ENCODE measurements at regions not wholly inside any gene's neighbourhood (a gene's known extent, or its start where the extent isn't known, plus 50 kb on each side); places are given as distances from the start of the nearest gene placed in this dataset.
"Not testable (repeated sequence)": the region's sequence is repeated elsewhere in the genome, so short reads cannot be mapped to it uniquely, and the experiment has no call there.

DNA sequence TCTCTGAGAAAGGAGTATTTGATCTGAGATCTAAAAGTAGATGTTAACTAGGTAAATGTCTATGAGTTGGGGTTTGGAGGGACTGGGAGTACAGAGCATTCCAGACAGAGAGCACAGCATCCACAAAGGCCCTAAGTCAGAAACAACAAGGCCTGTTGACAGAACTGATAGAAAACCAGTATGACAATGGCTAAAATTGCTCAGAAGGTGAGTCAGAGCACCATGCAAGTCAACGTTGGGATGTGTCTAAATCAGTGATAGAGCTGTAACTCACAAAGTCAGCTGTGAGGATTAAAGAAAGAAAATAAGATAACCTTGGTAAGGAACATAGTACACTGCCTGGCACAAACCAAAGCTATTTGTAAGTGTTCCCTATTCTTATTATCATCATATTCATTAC, 124.0 kb downstream of the CETN3 start:
- no peak for DNase-seq (ENCODE audit: low read depth in 2 of 2)

DNA sequence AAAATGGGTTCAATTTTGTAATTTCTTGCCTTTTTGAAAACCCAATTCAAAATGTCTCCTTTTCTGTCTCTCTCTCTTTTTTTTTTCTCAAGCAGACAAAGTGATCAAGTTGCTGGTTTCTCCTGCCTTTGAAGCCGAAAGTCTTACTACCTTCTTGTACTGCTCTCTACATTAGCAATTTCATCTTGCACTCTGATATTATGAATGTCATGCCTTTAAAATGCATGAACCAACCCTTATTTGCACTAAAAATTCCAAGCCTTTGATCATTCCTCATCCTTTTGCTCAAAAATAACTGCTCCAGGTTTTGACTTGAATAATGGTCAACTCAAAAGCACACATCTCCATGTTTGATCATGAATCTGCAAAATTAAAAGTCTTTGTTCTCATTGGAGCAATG, 125.2 kb downstream of the CETN3 start:
- DNase-seq (ENCODE audit: low read depth in 2 of 2) = no peak

DNA sequence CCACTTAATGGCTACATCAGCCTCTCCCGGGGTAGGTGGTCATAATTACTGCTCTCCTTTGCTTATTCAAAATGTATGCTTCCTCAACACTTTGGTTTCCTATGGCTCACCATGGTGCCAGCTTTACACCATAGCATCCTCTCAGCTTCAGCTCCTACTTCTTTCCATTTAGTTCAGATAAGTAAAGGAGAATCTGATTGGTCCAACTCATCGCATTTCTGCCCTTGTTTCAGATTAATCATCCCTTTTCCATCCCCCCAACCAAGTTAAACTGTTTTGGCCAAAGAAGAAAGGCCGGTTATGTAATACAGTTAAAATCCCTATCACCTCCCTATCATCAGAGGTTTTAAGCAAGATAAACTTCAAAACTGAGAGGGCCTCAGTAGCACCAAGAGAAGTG, 130.5 kb downstream of the CETN3 start:
- no peak for DNase-seq (ENCODE audit: low read depth in 2 of 2)

DNA sequence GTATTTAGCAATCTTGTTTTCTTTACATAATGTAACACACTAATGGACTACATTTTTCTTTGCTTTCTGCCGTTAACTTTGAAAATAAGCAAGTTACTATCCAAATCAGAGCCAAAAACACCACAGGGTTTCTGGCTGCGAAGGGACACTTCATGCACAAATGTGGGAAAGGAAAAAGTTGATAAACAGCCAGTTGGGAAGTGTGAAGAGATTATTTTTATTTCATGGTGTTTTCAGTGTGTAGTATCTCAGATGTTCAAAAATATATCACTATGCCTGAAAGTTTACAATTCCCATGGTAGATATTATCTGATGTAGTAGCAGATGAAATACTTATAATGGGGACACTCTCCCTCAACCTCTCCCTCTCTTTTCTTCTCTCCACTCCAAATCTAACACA, 135.3 kb downstream of the CETN3 start:
- no peak for DNase-seq (ENCODE audit: low read depth in 2 of 2)

DNA sequence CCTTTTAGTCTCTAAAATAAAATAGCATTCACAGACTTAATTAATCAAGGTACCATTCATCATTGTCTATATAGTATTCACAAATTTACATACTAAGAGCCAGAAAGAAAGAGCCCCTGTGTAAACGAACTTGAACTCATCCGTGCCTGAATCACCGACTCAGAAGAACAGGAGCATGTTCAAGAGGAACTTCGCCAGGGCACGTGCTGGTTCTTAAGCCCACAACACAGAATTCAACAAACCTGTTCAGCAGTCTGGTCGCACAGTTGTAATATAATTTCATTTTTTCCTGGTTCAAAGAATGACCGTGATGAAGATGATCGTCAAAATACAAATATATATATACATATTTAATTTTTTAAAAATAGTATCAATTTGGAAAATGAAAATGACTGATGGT, 141.9 kb downstream of the CETN3 start:
- no peak for DNase-seq (ENCODE audit: low read depth in 2 of 2)

DNA sequence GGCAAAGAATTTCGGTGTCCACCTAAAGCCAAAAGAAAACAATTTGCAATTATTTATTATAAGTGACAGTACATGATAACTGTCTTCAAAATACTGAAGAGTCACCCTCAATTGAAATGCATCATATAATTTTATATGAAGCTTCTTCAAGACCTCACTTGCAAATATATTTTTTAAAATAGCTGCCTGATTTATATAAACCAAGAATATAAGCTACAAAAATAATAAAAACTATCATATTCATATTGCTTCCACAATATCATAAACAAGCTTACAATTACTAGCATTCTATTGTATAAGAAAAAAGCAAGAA, 144.1 kb downstream of the CETN3 start:
- DNase-seq (ENCODE audit: low read depth in 2 of 2) = no peak

DNA sequence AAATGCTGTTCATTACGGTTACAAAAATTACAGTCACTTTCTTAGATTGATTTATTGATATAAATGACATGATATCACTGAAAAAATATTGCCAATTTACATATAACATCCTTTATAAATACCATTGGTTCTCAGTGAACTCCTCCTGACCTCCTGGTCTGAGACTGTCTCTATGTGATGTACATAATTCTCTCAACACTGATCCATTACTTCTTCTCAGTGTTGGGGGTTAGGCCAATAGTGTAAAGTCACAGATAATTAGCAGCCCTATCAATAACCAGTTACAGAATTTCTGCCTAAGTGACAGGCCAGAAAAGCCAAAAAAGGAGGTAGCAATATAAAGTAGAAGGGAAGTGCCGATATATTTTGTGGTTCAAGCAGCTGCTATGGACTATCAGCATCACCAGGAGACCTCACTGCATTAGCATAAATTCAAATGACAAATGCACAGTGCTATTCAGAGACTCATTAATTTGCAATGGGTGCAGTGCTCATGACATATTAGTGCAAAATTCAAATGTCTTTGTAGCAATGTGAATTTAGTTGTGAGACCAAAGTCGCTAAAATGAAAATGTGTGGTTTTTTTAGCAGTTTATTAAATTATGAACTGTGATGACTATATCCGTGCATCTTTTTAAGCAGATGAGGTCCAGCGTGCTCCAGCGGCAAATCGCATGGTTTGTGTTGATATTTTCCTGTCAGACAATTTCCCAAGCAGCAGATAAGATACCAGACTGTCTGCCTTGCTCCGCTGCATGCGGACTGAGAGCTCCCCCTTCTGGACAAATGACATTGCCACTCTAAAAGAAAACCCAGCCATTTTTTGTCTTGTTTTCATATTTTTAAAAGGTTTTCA, 144.6 kb downstream of the CETN3 start:
- peak; percentile 67 to 76 for DNase-seq (ENCODE audit: low read depth in 2 of 2)

DNA sequence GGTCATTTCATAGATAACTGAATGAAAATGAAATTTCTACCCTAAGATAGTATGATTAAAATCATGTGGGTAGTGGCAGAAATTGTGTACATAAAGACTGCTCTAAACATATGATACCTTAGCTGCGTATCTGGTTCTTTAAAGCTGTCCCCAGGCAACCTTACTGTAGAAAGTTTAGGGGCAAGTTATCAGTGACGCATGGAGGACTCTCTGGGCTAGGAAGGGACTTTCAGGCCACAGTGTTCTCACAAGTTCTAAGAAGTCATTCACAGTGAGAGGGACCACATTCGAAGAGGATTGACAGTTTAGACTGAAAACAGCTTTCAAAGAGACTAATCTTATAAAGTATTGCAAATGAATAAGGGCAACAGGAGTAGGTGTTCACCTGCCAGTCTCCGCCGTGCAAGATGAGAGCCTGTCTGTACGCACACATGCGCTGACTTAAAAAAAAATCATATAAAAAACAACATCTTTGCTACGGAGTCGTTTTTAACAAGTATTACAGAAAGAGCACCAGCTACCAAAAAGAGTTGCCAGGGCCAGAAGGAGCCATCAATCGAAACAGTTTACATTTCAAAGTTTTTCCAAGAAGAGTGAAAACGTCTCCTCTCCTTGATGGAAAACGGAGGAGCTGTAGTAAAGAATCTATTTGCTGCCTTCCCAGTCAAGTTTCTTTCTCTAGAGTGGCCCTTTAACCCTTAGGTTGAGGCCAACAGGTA, 146.3 kb downstream of the CETN3 start:
- no peak for DNase-seq (ENCODE audit: low read depth in 2 of 2)

DNA sequence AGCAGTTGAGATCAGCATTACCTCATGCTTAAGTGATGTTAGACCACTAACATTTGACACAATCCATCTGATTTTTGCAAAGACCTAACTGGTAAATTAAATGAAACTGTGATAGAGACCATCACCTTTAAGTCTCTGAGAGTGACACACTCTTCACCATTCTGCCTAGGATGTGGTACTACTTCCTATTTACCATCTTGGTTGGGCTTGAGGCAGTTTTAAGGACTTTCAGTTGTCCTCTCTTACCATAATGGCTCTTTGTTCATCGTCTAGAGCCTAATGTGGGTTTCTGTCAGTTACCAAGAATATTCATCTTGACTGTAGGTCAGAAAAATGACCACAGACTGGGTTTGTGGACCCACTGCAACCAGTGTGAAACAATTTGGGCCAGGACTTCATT, 158.1 kb downstream of the CETN3 start:
- no peak for DNase-seq (ENCODE audit: low read depth in 2 of 2)

DNA sequence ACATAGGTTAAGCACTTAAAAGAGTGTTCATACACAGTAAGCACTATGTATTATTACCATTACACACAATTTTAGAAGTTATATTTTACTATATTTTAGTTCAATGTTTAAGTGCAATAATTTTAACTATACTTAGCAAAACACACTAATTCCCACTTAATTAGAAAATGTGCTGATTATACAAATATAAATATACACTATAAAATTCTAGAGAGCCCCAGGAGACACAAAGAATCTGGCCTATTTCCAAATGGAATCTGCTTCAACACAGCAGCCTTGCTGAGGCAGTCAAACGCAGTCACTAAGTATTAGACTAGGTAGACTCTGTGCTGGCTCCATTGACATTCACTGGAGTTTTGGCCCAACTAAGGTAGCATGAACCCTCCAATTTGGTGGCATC, 160.9 kb downstream of the CETN3 start:
- DNase-seq (ENCODE audit: low read depth in 2 of 2) = no peak

DNA sequence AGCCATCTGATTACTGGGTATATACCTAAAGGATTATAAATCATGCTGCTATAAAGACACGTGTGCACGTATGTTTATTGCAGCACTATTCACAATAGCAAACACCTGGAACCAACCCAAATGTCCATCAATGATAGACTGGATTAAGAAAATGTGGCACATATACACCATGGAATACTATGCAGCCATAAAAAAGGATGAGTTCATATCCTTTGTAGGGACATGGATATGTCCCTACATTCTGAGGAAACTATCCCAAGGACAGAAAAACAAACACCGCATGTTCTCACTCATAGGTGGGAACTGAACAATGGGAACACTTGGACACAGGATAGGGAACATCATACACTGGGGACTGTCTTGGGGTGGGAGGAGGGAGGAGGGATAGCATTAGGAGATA, 165.7 kb downstream of the CETN3 start:
- DNase-seq (ENCODE audit: low read depth in 2 of 2) = not testable (repeated sequence)

DNA sequence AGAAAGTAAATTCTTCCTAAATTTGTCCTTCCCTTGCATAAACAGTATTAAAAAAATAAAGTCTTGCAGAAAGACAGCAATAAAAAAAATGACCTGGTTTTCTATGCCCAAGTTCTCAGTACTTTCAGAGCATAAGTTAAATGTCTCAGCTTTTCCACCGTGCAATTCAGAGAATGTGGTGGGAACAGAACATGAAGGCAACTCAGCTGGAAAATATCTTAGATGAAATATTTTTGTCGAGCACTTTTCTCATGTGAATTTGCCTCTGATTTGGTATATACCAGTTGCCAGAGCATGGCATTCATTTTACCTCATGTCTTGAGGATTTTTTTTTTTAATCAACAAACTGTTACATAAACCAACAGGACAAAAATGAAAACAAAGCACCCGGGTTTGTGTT, 176.1 kb downstream of the CETN3 start:
- no peak for DNase-seq (ENCODE audit: low read depth in 2 of 2)

DNA sequence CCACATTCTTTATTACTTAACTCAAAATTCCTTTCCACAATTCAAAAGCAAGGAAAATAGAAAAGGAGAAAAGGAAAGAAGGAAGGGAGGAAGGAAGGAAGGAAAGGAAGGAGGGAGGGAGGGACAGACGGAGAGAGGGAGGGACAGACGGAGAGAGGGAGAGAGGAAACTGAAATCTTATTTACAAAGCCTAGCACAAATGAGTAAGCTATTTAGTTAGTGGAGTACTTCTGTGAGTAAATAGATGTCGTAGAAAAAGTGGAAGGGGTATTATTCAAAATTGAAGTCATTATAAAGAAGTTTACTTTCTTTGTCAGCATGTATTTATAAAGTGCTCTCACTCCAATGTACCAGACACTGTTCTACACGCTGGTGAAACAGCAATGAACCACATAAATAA, 177.9 kb downstream of the CETN3 start:
- DNase-seq (ENCODE audit: low read depth in 2 of 2) = no peak

DNA sequence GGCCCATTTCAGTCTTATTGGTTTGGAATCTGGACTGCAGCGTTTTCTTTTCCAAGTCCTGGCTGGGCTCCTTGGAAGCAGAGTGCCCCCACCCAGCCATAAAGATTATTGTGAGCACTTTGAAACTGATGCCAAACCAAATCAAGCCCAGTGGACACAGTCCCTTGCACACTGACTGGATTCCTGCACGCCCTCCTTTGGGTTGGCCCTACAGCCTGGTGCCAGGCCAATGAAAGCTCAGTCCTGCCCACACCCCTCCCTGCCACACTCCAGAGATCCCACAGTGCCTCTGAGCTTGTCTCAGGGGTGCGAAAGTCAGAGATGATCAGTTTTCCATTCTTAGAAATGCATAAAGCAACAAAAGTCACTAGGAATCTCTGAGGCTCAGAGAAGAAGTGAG, 181.9 kb downstream of the CETN3 start:
- DNase-seq (ENCODE audit: low read depth in 2 of 2) = no peak

DNA sequence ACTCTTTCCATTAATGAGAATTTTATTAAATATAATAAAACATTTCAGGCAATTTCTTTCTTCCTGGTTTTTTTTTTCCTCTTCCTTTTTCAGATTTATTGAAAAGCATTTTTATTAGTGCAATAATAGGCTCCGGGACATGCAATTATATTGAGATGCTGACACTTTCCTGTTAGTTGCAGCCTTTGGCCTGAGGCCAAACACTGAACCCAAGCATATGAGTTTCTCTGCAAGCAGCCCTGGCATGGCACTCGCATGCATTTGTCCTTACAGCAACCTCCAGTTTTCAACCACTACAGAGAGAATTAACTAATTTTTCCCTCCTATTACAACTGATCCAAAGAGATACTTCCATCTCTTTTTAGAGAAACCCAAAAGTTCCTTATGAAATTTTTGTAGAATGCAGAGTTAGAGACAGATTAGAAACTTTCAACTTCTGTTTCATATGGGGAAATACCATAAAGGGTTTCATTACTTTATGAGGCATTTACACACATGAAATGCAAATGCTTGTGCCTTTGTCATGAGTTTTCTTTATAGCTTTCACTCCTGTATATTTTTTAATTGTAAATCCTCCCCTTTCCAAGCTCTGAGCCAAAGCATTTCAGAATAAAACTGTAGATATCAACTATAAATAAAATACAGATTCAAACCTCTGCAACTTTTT, 183.0 kb downstream of the CETN3 start:
- peak in 1 of 2 donors; percentile 10 for DNase-seq (ENCODE audit: low read depth in 2 of 2)

DNA sequence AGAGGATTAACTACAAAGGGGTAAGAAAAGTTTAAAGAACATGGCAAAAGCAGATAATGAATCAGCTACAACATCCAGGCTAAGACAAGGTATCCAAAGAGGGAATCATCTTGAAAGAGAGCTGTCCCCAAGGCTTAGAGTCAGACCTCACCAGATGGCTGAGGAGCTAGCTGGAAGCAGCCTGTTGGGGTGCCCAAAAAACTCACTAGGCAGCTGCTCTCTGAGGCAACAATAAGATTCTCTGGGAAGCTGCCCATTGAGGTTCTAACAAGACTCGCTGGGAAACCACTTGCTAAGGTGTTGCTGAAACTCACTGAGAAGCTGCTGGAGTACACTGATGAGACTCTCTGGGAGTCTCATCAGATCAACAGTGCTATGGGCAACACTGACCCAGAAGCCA, 185.2 kb downstream of the CETN3 start:
- DNase-seq (ENCODE audit: low read depth in 2 of 2) = no peak

DNA sequence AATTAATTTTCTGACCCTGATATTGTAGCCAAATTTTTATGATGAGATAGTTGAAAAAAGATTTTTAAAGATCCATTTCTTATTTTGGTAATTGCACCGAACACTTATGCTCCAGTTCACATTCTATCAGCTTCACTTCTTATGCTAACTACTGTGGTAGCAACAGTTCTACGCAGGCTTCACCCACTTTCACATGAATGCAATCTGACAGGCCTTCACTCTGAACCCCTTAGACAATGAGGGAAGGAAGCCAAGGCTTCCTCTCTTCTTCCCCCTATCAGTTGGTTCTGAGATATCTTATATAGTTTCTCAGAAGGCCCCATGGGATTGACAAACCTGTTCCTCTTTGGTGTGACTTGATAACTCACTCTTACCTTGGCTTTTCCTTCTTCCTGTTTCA, 185.8 kb downstream of the CETN3 start:
- no peak for DNase-seq (ENCODE audit: low read depth in 2 of 2)

DNA sequence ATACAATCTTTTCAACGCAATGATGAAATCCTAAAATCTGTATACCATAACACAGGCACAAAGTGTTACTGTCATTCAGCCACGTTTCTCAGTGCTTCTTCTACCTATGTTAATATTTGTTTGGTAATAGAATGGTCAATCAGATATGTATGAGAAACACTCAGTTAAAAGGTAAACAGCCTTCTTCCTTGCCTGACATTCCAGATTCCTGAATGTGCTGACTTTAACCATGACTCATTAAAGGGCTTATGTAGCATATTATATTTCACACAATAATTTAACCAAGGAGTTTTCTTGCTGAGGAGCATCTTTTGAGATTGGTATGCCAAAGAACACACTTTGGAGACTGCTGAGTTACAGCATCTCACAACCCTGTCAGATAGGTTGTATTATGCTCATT, 187.6 kb downstream of the CETN3 start:
- peak in 1 of 2 donors; percentile 31 for DNase-seq (ENCODE audit: low read depth in 2 of 2)

DNA sequence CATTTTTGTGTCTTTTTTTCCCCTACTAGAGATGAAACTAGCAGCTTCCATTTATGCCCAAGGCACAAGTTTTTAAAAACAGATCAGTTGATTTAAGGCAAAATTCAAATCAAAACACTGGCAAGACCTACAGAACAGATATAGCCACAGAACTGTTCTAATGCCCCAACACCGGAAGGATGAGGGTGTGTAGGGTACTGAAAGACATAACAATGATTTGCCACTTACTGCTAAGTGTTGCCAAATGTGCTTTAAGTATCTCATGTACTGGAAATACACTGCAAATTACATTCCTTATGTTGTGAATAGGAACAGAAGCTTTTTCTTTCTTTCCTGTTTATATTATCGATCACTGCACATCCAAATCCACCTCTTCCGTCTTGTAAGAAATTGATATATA, 189.0 kb downstream of the CETN3 start:
- peak in 1 of 2 donors; percentile 1 for DNase-seq (ENCODE audit: low read depth in 2 of 2)

DNA sequence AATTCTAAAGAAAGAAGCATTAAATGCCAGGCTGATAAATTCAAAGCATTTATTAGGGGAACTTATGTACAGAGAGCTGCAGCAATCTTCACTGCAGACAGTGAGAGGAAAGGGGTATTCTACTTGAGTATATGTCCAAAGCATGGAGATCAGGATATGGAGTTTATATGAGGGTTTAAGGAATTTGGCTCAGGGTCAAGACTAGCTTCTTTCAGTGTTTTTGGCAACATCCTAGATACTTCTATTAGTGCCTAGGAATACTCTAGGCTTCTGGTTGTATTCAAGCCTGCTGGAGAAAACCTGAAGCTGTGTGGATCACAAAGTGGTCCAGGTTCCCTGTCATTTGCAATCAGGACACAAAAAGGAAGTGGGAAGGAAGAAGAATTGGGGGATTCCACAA, 194.6 kb downstream of the CETN3 start:
- no peak for DNase-seq (ENCODE audit: low read depth in 2 of 2)

DNA sequence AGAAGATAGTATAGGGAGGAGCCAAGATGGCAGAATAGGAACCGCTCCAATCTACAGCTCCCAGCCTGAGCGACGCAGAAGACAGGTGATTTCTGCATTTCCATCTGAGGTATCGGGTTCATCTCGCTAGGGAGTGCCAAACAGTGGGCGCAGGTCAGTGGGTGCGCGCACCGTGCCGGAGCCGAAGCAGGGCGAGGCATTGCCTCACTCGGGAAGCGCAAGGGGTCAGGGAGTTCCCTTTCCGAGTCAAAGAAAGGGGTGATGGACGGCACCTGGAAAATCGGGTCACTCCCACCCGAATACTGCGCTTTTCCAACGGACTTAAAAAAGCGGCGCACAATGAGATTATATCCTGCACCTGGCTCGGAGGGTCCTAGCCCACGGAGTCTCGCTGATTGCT, 201.2 kb downstream of the CETN3 start:
- DNase-seq (ENCODE audit: low read depth in 2 of 2) = not testable (repeated sequence)

DNA sequence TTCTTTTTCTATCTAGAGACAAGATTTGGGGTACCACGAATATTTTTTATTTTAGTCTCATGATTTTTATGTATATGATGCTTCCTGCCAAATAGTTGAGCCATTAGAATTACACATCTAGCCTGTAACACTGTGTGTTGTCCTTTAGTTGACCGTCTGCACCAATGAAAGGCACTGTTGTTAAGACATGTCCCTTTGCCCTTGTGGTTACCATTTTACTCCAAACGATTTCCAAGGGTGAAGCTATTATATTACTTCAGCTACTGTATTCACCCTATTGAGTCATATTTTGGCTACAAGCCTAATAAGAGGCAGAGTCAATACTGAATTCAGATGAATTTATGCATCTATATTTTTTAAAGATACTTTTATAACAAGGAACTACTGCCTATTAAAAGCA, 207.6 kb downstream of the CETN3 start:
- DNase-seq (ENCODE audit: low read depth in 2 of 2) = peak in 1 of 2 donors; percentile 32

Data from lung microvascular endothelial cell (primary cell).